Osteoblast (primary cell): ENCODE measurements at regions not wholly inside any gene's neighbourhood (a gene's known extent, or its start where the extent isn't known, plus 50 kb on each side); places are given as distances from the start of the nearest gene placed in this dataset.

Experiments used
- DNase-seq: peaks from one replicate; pipeline ENCODE4 v3.0.0; 2011; ENCODE audit warnings: low spot score, mixed read lengths; ENCODE audit not compliant: insufficient read length; ENCODE audit errors: missing footprints
- H2AFZ ChIP-seq: 2 replicates; pipeline ENCODE4 v1.6.0; 2011; ENCODE audit warnings: mild to moderate bottlenecking, low read length
- H3K27ac ChIP-seq: 2 replicates; pipeline ENCODE4 v1.5.1; 2011; ENCODE audit warnings: mild to moderate bottlenecking, low read depth, low read length, moderate library complexity
- H3K27me3 ChIP-seq: 2 replicates; pipeline ENCODE4 v1.6.0; 2012; ENCODE audit warnings: mild to moderate bottlenecking, control low read depth, inconsistent platforms, low read length, moderate library complexity; ENCODE audit not compliant: insufficient read depth
- H3K36me3 ChIP-seq: 2 replicates; pipeline ENCODE4 v1.5.1; 2011; ENCODE audit warnings: mild to moderate bottlenecking, low read length, control low read depth, moderate library complexity; ENCODE audit not compliant: insufficient read depth
- H3K4me1 ChIP-seq: 2 replicates; pipeline ENCODE4 v1.5.1; 2011; ENCODE audit warnings: mild to moderate bottlenecking, low read length, control low read depth, moderate library complexity; ENCODE audit not compliant: insufficient read depth
- H3K4me2 ChIP-seq: 2 replicates; pipeline ENCODE4 v1.6.0; 2011; ENCODE audit warnings: mild to moderate bottlenecking, low read length; ENCODE audit not compliant: insufficient read depth
- H3K4me3 ChIP-seq: fragments of 200-600 bp; sonication (generic); 3 replicates; pipeline ENCODE4 v1.5.1; 2012; ENCODE audit warnings: mild to moderate bottlenecking, low read length, inconsistent platforms; ENCODE audit not compliant: insufficient read depth
- H3K79me2 ChIP-seq: 2 replicates; pipeline ENCODE4 v1.6.0; 2012; ENCODE audit warnings: mild to moderate bottlenecking, low read length, control low read depth, inconsistent platforms; ENCODE audit not compliant: insufficient read depth
- H3K9me3 ChIP-seq: 2 replicates; pipeline ENCODE4 v1.5.1; 2011; ENCODE audit warnings: low read depth, low read length, control low read depth
- H4K20me1 ChIP-seq: 2 replicates; pipeline ENCODE4 v1.6.0; 2012; ENCODE audit warnings: mild to moderate bottlenecking, low read length, control low read depth; ENCODE audit not compliant: insufficient read depth
- CTCF ChIP-seq: IDR thresholded peaks from 2 replicates; pipeline ENCODE4 v1.5.1; 2011; ENCODE audit warnings: mild to moderate bottlenecking, low read depth, low read length, moderate library complexity; ENCODE audit errors: extremely low read depth

GRCh38 chr9:124188331-124189110 lies 69.2 kb upstream of the NEK6 start:
- no peaks in the 10 kb centered on the region for H3K4me1 ChIP-seq
- DNase-seq = no peak
- TF ChIP-seq CTCF = no peak
- no peak overlapping the region for H3K4me3 ChIP-seq
- H2AFZ ChIP-seq = no peak overlapping the region
- H4K20me1 ChIP-seq = no peaks in the 10 kb centered on the region
- H3K27ac ChIP-seq = no peak overlapping the region
- no peaks in the 10 kb centered on the region for H3K36me3 ChIP-seq
- H3K9me3 ChIP-seq = no peaks in the 10 kb centered on the region
- no peaks in the 10 kb centered on the region for H3K79me2 ChIP-seq
- no peak overlapping the region for H3K4me2 ChIP-seq
- peaks cover 15% of the 10 kb centered on the region for H3K27me3 ChIP-seq

GRCh38 chr9:124190761-124191160 lies 67.0 kb upstream of the NEK6 start:
- no peaks in the 10 kb centered on the region for H3K79me2 ChIP-seq
- no peak overlapping the region for H3K4me2 ChIP-seq
- no peaks in the 10 kb centered on the region for H3K36me3 ChIP-seq
- no peak overlapping the region for H3K4me3 ChIP-seq
- no peaks in the 10 kb centered on the region for H3K9me3 ChIP-seq
- H3K27me3 ChIP-seq = peaks cover 10% of the 10 kb centered on the region
- no peak for TF ChIP-seq CTCF
- H2AFZ ChIP-seq = no peak overlapping the region
- no peak for DNase-seq
- H3K27ac ChIP-seq = no peak overlapping the region
- H3K4me1 ChIP-seq = no peaks in the 10 kb centered on the region
- no peaks in the 10 kb centered on the region for H4K20me1 ChIP-seq

- Histone ChIP-seq H3K4me2 (no peak overlapping the region), H3K27me3 (peaks cover 12% of the 10 kb centered on the region), H2AFZ (no peak overlapping the region), H4K20me1 (no peaks in the 10 kb centered on the region), H3K79me2 (no peaks in the 10 kb centered on the region), H3K27ac (no peak overlapping the region), H3K4me1 (no peaks in the 10 kb centered on the region), H3K9me3 (no peaks in the 10 kb centered on the region), H3K4me3 (no peak overlapping the region), H3K36me3 (no peaks in the 10 kb centered on the region)
- DNase-seq = no peak
- no peak for TF ChIP-seq CTCF
Measured at GRCh38 chr9:124191691-124192395, 65.9 kb upstream of the NEK6 start.

- no peaks in the 10 kb centered on the region for H3K9me3 ChIP-seq
- no peak for DNase-seq
- H3K4me2 ChIP-seq = no peak overlapping the region
- no peak overlapping the region for H3K4me3 ChIP-seq
- peaks cover 14% of the 10 kb centered on the region for H3K27me3 ChIP-seq
- no peaks in the 10 kb centered on the region for H3K36me3 ChIP-seq
- no peak overlapping the region for H2AFZ ChIP-seq
- no peak for TF ChIP-seq CTCF
- no peaks in the 10 kb centered on the region for H3K4me1 ChIP-seq
- H4K20me1 ChIP-seq = no peaks in the 10 kb centered on the region
- H3K27ac ChIP-seq = no peak overlapping the region
- no peaks in the 10 kb centered on the region for H3K79me2 ChIP-seq
Measured at GRCh38 chr9:124196814-124197176, 61.0 kb upstream of the NEK6 start.
